Upper lobe of left lung (tissue), 6 donors: ENCODE measurements at regions not wholly inside any gene's neighbourhood (a gene's known extent, or its start where the extent isn't known, plus 50 kb on each side); places are given as distances from the start of the nearest gene placed in this dataset.

Experiments
- ATAC-seq, 2 donors: fragments of 200-7000 bp; cut with Tn5 transposase; one replicate each; pipeline ENCODE4 v1.9.1; 2022; ENCODE audit warnings: mild to moderate bottlenecking in 2 of 2, moderate library complexity in 2 of 2; ENCODE audit not compliant: low FRiP score in 2 of 2
- DNase-seq, 2 donors: peaks; one replicate each; pipeline ENCODE4 v3.0.0-alpha.2; 2019 to 2020
- H3K27ac ChIP-seq, 4 donors: fragments of 200-600 bp; sonication (generic); one replicate each; pipeline ENCODE4 v1.5.1; 2016 to 2019
- H3K27me3 ChIP-seq, 4 donors: fragments of 200-600 bp; sonication (generic); one replicate each; pipeline ENCODE4 v1.5.1; 2017 to 2019
- H3K36me3 ChIP-seq, 4 donors: fragments of 200-600 bp; sonication (generic); one replicate each; pipeline ENCODE4 v1.5.1; 2016 to 2019
- H3K4me1 ChIP-seq, 4 donors: fragments of 200-600 bp; sonication (generic); one replicate each; pipeline ENCODE4 v1.5.1; 2018 to 2019
- H3K4me3 ChIP-seq, 4 donors: fragments of 200-600 bp; sonication (generic); one replicate each; pipeline ENCODE4 v1.5.1; 2017 to 2019; ENCODE audit warnings: mild to moderate bottlenecking in 2 of 4, moderate library complexity in 1 of 4
- H3K9me3 ChIP-seq, 4 donors: fragments of 200-600 bp; sonication (generic); one replicate each; pipeline ENCODE4 v1.5.1; 2018 to 2019
- EP300 ChIP-seq, 4 donors: sonication (generic); formaldehyde crosslinking; IDR thresholded peaks; one replicate each; pipeline ENCODE4 v1.5.1; 2017; ENCODE audit warnings: antibody characterized with exemption in 4 of 4, control low read depth in 2 of 4
- WGBS, 2 donors: methylation state at CpG; one replicate each; pipeline ENCODE4 v1.1.5; 2017 to 2018; 5-methylcytosine and 5-hydroxymethylcytosine counted together
- donor health status: DM: no; HTN: no; CAD: no; lungs with moderate emphysema.
- donor health status: DM: no; HTN: yes; CAD: no; lungs with severe emphysema.

- no peak overlapping the region for H3K4me3 ChIP-seq
- TF ChIP-seq EP300 (IDR thresholded peaks at IDR 0.05) = no peak
- 95 to 98% methylated on average over 8 of the region's 8 CpGs for WGBS, 2 donors
- no peaks in the 10 kb centered on the region for H3K36me3 ChIP-seq
- DNase-seq = no peak
- H3K27ac ChIP-seq = no peak overlapping the region
- H3K4me1 ChIP-seq = peaks cover 0 to 5% (median 2%) of the 10 kb centered on the region in 4 donors
- no peaks in the 10 kb centered on the region for H3K27me3 ChIP-seq
- peak in 1 of 2 donors; percentile 37 for ATAC-seq
- no peaks in the 10 kb centered on the region for H3K9me3 ChIP-seq
These were observed 50.5 kb upstream of the ZBED5 start for GRCh38 chr11:10908215-10908951.
